Pancreas (tissue), 10 donors: ENCODE measurements at regions not wholly inside any gene's neighbourhood (a gene's known extent, or its start where the extent isn't known, plus 50 kb on each side); places are given as distances from the start of the nearest gene placed in this dataset.
"Not testable (repeated sequence)": the region's sequence is repeated elsewhere in the genome, so short reads cannot be mapped to it uniquely, and the experiment has no call there.

Experiments
- ATAC-seq, 4 donors: fragments of 200-7000 bp; cut with Tn5 transposase; one replicate each; pipeline versions ENCODE4 v1.8.0 to v1.9.1; 2020; ENCODE audit warnings: mild to moderate bottlenecking in 4 of 4, moderate library complexity in 4 of 4
- DNase-seq, 6 donors: peaks; one replicate each; pipeline ENCODE4 v3.0.0-alpha.2; 2020
- FAIRE-seq: peaks from 2 replicates; lab custom pipeline; 2012; peaks lifted over from hg19 to GRCh38; lab: Jason Lieb, UNC
- H3K27ac ChIP-seq, 4 donors: fragments of 200-600 bp; sonication (generic); 1 replicate in 3 of 4; 2 replicates in 1 of 4; pipeline versions ENCODE4 v1.5.0 to v1.8.0; 2020
- H3K27me3 ChIP-seq, 4 donors: fragments of 200-600 bp; one replicate each; pipeline ENCODE4 v1.8.0; 2021
- H3K36me3 ChIP-seq, 3 donors: fragments of 200-600 bp; sonication (generic) in 1 of 3; one replicate each; pipeline versions ENCODE4 v1.5.0 to v1.8.0; 2020 to 2021
- H3K4me1 ChIP-seq, 3 donors: fragments of 200-600 bp; one replicate each; pipeline ENCODE4 v1.8.0; 2021
- H3K4me3 ChIP-seq, 4 donors: fragments of 200-600 bp; sonication (generic) in 2 of 4; one replicate each; pipeline versions ENCODE4 v1.5.0 to v1.8.0; 2020 to 2021
- H3K9me3 ChIP-seq, 4 donors: fragments of 200-600 bp; one replicate each; pipeline ENCODE4 v1.8.0; 2021
- WGBS, 2 donors: extraction: QIAGEN DNeasy Blood & Tissue Kit; methylation state at CpG; one replicate each; pipeline ENCODE4 v1.1.7; 2013; 5-methylcytosine and 5-hydroxymethylcytosine counted together
- intact Hi-C, 3 donors: fragments of 100-400 bp; cut with DNase I; formaldehyde crosslinking; loops; one replicate each; pipeline versions ENCODE4 v1.11.1 to v1.14.2; 2022
- TF ChIP-seq, protein P1 (sequence below), 4 donors: fragments of 200-600 bp; sonication (generic) in 3 of 4; IDR thresholded peaks; one replicate each; pipeline versions ENCODE4 v1.5.0 to v1.8.0; 2021; ENCODE audit warnings: antibody characterized with exemption in 4 of 4
- donor health status: healthy with polysubstance abuse.
- donor health status: DM: no; HTN: no; CAD: no; lungs with moderate emphysema.
- donor health status: DM: no; HTN: no; CAD: no.
- donor health status: control.
- donor health status: control.
- donor health status: Bipolar disorder and iron deficiency.
- donor health status: DM: yes; HTN: yes; CAD: no.
- donor health status: DM: no; HTN: no; CAD: no.
- donor health status: DM: no; HTN: no; CAD: no.
- donor health status: DM: yes; HTN: yes; CAD: no.

DNA sequence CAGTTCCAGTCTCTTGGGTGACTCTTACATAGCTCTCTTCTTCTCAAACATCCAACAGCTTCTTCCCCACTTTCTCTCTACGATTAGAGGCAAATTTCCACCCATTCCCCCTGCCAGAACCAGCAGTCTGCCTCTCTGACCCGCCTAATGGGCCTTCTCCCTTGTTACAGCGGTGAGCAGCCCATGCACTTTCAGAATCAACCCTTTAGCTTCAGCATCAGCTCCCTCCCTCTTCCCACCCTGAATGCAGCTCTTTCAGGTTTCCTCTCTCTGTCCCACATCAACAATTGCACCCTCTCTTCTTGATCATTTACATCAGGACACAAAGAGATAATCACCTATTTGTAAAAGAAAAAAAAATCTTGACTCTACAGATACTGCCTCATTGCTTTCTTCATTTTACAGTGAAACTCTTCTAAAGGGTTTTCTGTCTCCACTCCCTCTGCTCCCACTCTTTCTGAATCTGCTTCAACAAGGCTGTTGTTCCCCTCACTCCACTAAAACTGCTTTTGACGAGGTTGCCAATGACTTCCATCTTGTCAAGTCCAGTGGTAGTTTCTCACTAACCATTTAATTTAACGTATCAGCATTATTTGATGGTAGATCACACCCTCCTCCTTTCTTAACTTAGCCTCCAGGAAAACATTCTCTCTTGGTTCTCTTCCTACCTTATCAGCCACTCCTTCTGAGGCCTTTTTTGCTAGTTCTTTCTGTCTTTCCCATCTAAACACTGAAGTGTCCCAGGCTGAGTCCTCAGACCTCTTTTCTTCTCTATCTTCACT lies 106.6 kb downstream of the NPY start:
- H3K36me3 ChIP-seq, result no peaks in the 10 kb centered on the region
- H3K27ac ChIP-seq, result no peak overlapping the region
- H3K4me3 ChIP-seq, result no peak overlapping the region
- WGBS, 2 donors, result 87 to 95% methylated on average over 5 of the region's 5 CpGs
- no peak for FAIRE-seq
- ATAC-seq, result no peak
- no peaks in the 10 kb centered on the region for H3K27me3 ChIP-seq
- H3K4me1 ChIP-seq, result no peaks in the 10 kb centered on the region
- TF ChIP-seq, protein P1, sequence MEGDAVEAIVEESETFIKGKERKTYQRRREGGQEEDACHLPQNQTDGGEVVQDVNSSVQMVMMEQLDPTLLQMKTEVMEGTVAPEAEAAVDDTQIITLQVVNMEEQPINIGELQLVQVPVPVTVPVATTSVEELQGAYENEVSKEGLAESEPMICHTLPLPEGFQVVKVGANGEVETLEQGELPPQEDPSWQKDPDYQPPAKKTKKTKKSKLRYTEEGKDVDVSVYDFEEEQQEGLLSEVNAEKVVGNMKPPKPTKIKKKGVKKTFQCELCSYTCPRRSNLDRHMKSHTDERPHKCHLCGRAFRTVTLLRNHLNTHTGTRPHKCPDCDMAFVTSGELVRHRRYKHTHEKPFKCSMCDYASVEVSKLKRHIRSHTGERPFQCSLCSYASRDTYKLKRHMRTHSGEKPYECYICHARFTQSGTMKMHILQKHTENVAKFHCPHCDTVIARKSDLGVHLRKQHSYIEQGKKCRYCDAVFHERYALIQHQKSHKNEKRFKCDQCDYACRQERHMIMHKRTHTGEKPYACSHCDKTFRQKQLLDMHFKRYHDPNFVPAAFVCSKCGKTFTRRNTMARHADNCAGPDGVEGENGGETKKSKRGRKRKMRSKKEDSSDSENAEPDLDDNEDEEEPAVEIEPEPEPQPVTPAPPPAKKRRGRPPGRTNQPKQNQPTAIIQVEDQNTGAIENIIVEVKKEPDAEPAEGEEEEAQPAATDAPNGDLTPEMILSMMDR (IDR thresholded peaks at IDR 0.05), result no peak
- intact Hi-C loops, result no loop called here
- no peak for DNase-seq
- H3K9me3 ChIP-seq, result no peaks in the 10 kb centered on the region

DNA sequence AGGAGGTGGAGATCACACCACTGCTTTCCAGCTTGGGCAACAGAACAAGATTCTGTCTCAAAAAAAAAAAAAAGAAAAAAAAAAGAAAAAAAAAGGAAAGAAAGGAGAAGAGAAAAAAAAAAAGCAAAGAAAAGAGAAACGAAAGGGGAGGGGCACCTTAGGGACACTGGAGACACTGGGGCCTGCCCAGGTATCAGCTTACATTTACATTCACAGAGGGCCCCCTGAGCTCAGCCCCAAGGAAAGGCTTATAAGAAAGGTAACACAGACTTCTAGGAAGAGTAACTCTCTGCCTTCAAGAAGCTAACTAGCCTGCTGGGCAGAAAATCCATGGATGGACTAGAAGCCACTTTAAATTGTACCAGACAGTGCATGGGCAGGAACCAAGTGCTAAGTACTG lies 108.8 kb downstream of the NPY start:
- TF ChIP-seq, protein P1 (IDR thresholded peaks at IDR 0.05), result no peak
- no peaks in the 10 kb centered on the region for H3K27me3 ChIP-seq
- DNase-seq, result no peak
- WGBS, 2 donors, result 44 to 47% methylated on average over 1 of the region's 1 CpG
- no peaks in the 10 kb centered on the region for H3K36me3 ChIP-seq
- FAIRE-seq, result no peak
- no peaks in the 10 kb centered on the region for H3K9me3 ChIP-seq
- intact Hi-C loops, result no loop called here
- no peak overlapping the region for H3K4me3 ChIP-seq
- no peaks in the 10 kb centered on the region for H3K4me1 ChIP-seq
- ATAC-seq, result no peak
- no peak overlapping the region for H3K27ac ChIP-seq

DNA sequence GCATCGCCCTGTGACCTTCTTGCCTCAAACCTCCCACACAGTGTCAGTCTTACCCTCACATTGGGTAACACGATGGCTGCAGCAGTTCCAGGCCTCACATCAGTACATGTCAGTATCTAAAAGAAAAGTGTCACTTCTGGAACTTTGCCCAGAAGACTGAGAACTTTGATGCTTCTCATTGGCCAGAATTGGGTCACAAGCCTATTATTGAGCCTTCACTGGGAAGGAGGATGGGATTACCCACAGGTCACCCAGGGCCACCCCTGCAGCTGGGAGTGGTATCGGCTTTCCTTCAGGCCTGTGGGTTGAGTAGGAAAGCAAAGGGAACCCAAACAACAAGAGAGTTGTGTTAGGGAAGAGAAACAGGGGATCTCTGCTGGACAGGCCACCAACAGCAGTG lies 111.5 kb downstream of the NPY start:
- no peak overlapping the region for H3K27ac ChIP-seq
- WGBS, 2 donors, result 84 to 91% methylated on average over 3 of the region's 3 CpGs
- H3K4me3 ChIP-seq, result no peak overlapping the region
- FAIRE-seq, result no peak
- H3K9me3 ChIP-seq, result no peaks in the 10 kb centered on the region
- no peak for ATAC-seq
- TF ChIP-seq, protein P1 (IDR thresholded peaks at IDR 0.05), result no peak
- intact Hi-C loops, result no loop called here
- H3K27me3 ChIP-seq, result no peaks in the 10 kb centered on the region
- no peaks in the 10 kb centered on the region for H3K4me1 ChIP-seq
- H3K36me3 ChIP-seq, result no peaks in the 10 kb centered on the region
- no peak for DNase-seq

DNA sequence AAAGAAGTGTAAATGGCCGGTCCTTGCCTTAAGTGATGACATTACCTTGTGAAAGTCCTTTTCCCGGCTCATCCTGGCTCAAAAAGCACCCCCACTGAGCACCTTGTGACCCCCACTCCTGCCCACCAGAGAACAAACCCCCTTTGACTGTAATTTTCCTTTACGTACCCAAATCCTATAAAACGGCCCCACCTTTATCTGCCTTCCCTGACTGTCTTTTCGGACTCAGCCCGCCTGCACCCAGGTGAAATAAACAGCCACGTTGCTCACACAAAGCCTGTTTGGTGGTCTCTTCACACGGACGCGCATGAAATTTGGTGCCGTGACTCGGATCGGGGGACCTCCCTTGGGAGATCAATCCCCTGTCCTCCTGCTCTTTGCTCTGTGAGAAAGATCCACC lies 112.4 kb downstream of the NPY start:
- DNase-seq, H3K4me3 ChIP-seq, H3K4me1 ChIP-seq, H3K9me3 ChIP-seq, FAIRE-seq, ATAC-seq, H3K36me3 ChIP-seq, H3K27ac ChIP-seq, intact Hi-C loops, H3K27me3 ChIP-seq: not testable (repeated sequence)
- 67 to 72% methylated on average over 6 to 11 of the region's 13 CpGs for WGBS, 2 donors

DNA sequence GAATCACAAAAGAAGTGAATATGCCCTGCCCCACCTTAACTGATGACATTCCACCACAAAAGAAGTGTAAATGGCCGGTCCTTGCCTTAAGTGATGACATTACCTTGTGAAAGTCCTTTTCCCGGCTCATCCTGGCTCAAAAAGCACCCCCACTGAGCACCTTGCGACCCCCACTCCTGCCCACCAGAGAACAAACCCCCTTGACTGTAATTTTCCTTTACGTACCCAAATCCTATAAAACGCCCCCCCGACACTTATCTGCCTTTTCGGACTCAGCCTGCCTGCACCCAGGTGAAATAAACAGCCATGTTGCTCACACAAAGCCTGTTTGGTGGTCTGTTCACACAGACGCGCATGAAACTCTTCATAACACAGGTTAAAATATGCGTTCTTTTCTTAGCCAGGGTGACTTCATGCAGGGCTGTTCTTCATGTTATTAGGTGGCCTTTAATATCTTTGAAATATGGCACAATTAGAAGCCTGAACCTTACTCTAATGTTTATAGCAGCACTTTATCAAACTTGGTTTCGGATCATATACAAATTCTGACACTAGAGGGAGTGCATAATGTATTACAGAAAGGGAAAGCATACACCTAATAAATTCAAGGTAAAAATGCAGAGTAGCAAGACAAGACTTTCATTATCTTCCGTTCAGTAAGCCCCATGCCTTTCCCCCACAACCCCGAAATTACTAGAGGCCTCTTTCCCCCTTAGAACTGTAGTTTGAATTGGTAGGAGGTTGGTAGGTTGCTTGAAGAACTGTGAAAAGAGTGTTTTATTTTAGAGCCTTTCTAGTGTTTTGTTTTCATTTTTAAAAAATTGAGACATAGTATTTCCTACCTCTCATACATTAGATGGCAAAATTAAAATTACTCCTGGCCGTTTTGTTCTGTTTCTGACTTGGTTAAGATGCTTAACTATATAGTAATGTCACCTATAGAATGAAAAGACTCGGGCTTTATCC lies 117.9 kb downstream of the NPY start:
- Histone ChIP-seq H3K36me3 (no peaks in the 10 kb centered on the region), H3K27ac (no peak overlapping the region), H3K9me3 (no peaks in the 10 kb centered on the region), H3K4me1 (no peaks in the 10 kb centered on the region), H3K27me3 (no peaks in the 10 kb centered on the region), H3K4me3 (no peak overlapping the region)
- TF ChIP-seq, protein P1 (IDR thresholded peaks at IDR 0.05), result peak in 2 of 4 donors; percentile 29 to 36
- WGBS, 2 donors, result 28 to 30% methylated on average over 13 to 14 of the region's 15 CpGs
- ATAC-seq (peak; percentile 55 to 91 (median 84)), FAIRE-seq (no peak), DNase-seq (no peak)
- intact Hi-C loops, result loop anchor here in 1 of 3 donors (10.0 kb wide), 1 partner anchor 263 kb away; no protein-coding TSS in a partner anchor
